ENCODE measurements at regions not wholly inside any gene's neighbourhood (a gene's known extent, or its start where the extent isn't known, plus 50 kb on each side); places are given as distances from the start of the nearest gene placed in this dataset.

- no peak for TF ChIP-seq CTCF (IDR thresholded peaks at IDR 0.05)
- TF ChIP-seq POLR2AphosphoS5 (IDR thresholded peaks at IDR 0.05) = no peak
- TF ChIP-seq POLR2A (IDR thresholded peaks at IDR 0.05; ENCODE audit: low read depth) = no peak
- no peak for TF ChIP-seq EP300 (IDR thresholded peaks at IDR 0.05)
Observed at GRCh38 chr4:151582098-151582497, 173.1 kb downstream of the FHIP1A start.

Measured in esophagus muscularis mucosa (tissue), 4 donors.